ENCODE measurements at regions not wholly inside any gene's neighbourhood (a gene's known extent, or its start where the extent isn't known, plus 50 kb on each side); places are given as distances from the start of the nearest gene placed in this dataset.

GRCh38 chr1:209491496-209491895 lies 92.0 kb upstream of the CAMK1G start:
- DNase-seq (ENCODE audit: low read depth), result no peak
- TF ChIP-seq CTCF (conservative IDR thresholded peaks at IDR 0.05; ENCODE audit: low read depth, low read length), result no peak
- H3K4me3 ChIP-seq (ENCODE audit: low read depth, low read length), result no peak overlapping the region

DNA sequence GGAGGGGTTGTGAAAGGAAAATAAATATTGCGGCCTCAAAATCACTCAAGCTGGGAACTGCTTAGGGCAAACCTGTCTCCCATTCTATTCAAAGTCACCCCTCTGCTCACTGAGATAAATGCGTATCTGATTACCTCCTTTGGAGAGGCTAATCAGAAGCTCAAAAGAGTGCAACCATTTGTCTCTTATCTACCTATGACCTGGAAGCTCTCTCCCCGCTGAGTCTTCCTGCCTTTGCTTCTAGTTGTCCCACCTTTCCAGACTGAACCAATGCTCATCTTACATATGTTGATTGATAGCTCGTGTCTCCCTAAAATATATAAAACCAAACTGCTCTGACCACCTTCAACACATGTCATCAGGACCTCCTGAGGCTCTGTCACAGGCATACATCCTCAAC lies 91.6 kb upstream of the CAMK1G start:
- TF ChIP-seq CTCF (conservative IDR thresholded peaks at IDR 0.05; ENCODE audit: low read depth, low read length), result no peak
- H3K4me3 ChIP-seq (ENCODE audit: low read depth, low read length), result no peak overlapping the region
- no peak for DNase-seq (ENCODE audit: low read depth)

DNA sequence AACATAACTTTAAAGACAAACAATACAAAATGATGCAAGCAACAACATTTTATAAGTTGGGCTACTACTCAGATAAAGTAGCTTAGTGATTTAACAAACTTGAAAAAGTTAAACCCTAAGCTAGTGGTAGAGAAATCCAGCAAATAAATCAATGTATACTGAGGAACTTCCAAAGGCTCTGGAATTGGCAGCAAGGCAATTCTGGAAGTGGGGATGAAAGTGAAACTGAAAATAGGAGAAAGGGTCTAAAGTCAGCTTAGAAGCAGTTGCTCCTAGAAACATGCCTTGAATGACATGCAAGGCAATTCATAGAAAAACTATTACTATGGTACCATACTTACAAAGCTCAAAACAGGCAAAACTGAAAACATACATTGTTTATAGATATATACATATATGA lies 90.0 kb upstream of the CAMK1G start:
- H3K4me3 ChIP-seq (ENCODE audit: low read depth, low read length), result no peak overlapping the region
- no peak for TF ChIP-seq CTCF (conservative IDR thresholded peaks at IDR 0.05; ENCODE audit: low read depth, low read length)
- DNase-seq (ENCODE audit: low read depth), result no peak

DNA sequence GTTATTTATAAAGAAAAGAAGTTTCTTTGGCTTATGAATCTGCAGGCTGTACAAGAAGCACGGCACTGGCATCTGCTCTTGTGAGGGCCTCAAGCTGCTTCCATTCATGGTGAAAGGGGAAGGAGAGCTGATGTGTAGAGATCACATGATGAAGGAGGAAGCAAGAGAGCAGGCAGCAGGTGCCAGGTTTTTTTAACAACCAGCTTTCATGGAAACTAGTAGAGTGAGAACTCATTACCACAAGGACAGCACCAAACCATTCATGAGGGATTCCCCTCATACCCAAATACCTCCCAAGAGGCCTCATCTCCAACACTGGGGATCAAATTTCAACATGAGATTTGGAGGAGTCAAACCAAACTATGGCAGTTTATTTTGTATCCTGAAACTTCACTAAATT lies 85.8 kb upstream of the CAMK1G start:
- no peak for TF ChIP-seq CTCF (conservative IDR thresholded peaks at IDR 0.05; ENCODE audit: low read depth, low read length)
- DNase-seq (ENCODE audit: low read depth), result no peak
- no peak overlapping the region for H3K4me3 ChIP-seq (ENCODE audit: low read depth, low read length)

DNA sequence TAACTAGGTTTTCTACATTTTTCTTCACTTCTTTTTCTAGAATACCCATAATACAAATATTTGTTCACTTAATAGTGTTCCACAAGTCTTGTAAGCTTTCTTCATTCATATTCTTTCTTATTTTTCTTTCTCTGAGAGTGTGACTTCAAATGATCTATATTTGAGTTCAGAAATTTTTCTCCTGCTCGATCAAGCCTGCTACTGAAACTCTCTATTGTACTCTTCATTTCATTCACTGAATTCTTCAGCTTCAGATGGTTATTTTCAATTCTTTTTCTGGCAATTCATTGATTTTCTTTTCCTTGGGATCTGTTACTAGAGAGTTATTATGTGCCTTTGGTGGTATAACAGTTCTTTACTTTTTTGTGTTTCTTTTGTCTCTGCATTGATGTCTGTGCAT lies 82.5 kb upstream of the CAMK1G start:
- no peak for TF ChIP-seq CTCF (conservative IDR thresholded peaks at IDR 0.05; ENCODE audit: low read depth, low read length)
- no peak overlapping the region for H3K4me3 ChIP-seq (ENCODE audit: low read depth, low read length)
- DNase-seq (ENCODE audit: low read depth), result no peak

GRCh38 chr1:209503196-209503595 lies 80.3 kb upstream of the CAMK1G start:
- DNase-seq (ENCODE audit: low read depth), result no peak
- no peak overlapping the region for H3K4me3 ChIP-seq (ENCODE audit: low read depth, low read length)
- no peak for TF ChIP-seq CTCF (conservative IDR thresholded peaks at IDR 0.05; ENCODE audit: low read depth, low read length)

DNA sequence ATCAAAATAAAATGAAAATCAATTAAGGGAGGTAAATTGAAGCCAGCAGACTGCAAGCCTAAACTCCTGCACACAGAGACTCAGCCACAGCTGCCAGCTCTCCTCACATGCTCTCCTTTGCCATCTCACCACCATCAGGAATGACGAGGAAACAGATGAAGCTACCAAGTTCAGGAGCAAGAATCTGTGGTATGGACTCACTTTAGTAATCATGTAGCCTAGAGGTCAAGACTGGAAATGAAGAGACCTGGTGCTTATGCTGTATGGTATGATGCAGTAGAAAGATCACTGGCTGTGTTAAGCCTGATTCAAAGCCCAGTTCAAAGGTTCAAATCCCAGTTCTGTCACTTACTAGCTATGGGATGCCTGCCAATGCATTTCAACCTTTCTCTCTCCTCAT lies 78.9 kb upstream of the CAMK1G start:
- no peak for TF ChIP-seq CTCF (conservative IDR thresholded peaks at IDR 0.05; ENCODE audit: low read depth, low read length)
- H3K4me3 ChIP-seq (ENCODE audit: low read depth, low read length), result no peak overlapping the region
- no peak for DNase-seq (ENCODE audit: low read depth)
